ENCODE measurements at regions not wholly inside any gene's neighbourhood (a gene's known extent, or its start where the extent isn't known, plus 50 kb on each side); places are given as distances from the start of the nearest gene placed in this dataset.

DNA sequence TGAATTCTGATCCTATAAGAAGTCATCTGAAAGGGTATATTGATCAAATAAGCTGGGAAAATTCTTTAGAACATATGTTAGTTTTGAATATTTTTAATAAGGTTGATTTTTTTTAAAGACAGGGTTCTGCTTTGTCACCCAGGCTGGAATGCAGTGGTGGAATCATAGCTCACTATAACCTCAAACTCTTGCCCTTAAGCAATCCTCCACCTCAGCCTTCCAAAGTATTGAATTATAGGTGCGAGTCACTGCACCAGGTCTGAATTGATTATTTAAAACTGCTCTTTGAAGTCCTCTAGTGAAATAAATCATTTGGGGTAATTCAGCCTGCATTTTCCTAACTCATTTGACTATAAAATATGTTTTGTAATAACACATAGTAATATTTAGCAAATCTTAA is 812.3 kb downstream of the PDHA2 start:
- in situ Hi-C loops (cut with MboI; ENCODE audit: low sequenced_read_pairs, unreplicated experiment), result no loop called here
- no peak for DNase-seq (ENCODE audit: low spot score)
- TF ChIP-seq, protein P1, sequence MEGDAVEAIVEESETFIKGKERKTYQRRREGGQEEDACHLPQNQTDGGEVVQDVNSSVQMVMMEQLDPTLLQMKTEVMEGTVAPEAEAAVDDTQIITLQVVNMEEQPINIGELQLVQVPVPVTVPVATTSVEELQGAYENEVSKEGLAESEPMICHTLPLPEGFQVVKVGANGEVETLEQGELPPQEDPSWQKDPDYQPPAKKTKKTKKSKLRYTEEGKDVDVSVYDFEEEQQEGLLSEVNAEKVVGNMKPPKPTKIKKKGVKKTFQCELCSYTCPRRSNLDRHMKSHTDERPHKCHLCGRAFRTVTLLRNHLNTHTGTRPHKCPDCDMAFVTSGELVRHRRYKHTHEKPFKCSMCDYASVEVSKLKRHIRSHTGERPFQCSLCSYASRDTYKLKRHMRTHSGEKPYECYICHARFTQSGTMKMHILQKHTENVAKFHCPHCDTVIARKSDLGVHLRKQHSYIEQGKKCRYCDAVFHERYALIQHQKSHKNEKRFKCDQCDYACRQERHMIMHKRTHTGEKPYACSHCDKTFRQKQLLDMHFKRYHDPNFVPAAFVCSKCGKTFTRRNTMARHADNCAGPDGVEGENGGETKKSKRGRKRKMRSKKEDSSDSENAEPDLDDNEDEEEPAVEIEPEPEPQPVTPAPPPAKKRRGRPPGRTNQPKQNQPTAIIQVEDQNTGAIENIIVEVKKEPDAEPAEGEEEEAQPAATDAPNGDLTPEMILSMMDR (IDR thresholded peaks at IDR 0.05; ENCODE audit: borderline replicate concordance, control extremely low read depth, extremely low read depth, insufficient read depth, missing control alignments), result no peak

DNA sequence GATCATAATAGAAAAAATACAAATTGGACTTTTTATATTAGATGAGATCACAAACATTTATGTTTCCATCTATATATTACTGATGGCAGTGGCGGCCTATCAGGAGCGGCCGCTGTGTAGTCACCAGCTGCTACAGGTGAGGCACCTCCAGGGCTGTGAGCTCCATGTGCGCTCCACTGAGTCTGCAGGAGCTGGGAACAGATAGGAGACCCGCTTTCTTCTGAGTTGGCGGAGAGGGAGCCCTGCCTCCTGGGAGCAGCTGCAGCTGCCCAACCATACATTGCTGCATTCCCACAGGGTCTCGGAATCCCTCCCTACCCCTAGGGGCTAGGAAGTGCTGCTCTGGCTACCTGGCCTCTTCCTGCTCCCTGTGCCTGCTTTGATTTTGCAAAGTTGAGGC is 812.9 kb downstream of the PDHA2 start:
- in situ Hi-C loops (cut with MboI; ENCODE audit: low sequenced_read_pairs, unreplicated experiment), result no loop called here

DNA sequence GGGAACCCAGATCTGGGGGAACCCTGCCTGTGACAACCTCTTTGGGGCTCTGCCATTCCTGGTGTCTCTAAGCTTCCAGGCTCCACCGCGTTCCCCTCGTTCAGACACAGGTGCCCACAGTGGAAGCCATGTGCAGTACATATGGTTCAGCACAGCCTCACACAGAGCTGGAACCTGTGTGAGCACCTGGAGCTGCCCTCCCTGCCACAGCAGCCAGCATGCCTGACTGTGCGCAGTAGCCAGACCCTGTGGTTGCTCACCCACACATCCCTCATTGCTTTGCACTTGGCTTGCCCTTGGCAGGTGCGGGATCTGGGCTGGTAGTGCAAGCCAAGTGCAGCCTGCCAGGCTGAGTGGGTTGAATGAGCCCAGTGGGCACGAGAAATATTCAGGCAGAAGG is 814.2 kb downstream of the PDHA2 start:
- in situ Hi-C loops (cut with MboI; ENCODE audit: low sequenced_read_pairs, unreplicated experiment), result no loop called here
- TF ChIP-seq, protein P1 (IDR thresholded peaks at IDR 0.05; ENCODE audit: borderline replicate concordance, control extremely low read depth, extremely low read depth, insufficient read depth, missing control alignments), result no peak
- no peak for DNase-seq (ENCODE audit: low spot score)

More for the DNA sequence above, 812.9 kb downstream of the PDHA2 start:
- TF ChIP-seq, protein P1 (IDR thresholded peaks at IDR 0.05; ENCODE audit: borderline replicate concordance, control extremely low read depth, extremely low read depth, insufficient read depth, missing control alignments), result no peak
- DNase-seq (ENCODE audit: low spot score), result no peak

DNA sequence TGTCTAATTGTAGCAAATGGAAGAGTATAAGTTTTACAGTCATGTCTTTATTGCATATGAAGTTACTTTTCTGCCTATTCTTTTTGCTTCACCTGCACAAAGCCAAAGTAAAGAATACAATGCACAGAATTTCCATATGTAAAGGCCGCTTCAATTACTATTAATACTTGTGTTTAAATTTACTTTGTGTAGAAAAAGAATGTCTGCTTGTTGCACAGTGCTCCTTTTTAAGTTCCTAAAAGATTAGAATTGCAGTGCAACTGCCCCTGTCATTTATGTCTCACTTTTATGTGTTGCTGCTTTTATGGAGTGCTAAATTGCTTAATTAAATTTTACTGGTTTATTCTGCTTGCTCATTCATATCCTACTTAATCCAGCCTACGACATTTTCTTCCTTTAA is 830.5 kb downstream of the PDHA2 start:
- in situ Hi-C loops (cut with MboI; ENCODE audit: low sequenced_read_pairs, unreplicated experiment), result no loop called here
- TF ChIP-seq, protein P1 (IDR thresholded peaks at IDR 0.05; ENCODE audit: borderline replicate concordance, control extremely low read depth, extremely low read depth, insufficient read depth, missing control alignments), result no peak
- DNase-seq (ENCODE audit: low spot score), result no peak

DNA sequence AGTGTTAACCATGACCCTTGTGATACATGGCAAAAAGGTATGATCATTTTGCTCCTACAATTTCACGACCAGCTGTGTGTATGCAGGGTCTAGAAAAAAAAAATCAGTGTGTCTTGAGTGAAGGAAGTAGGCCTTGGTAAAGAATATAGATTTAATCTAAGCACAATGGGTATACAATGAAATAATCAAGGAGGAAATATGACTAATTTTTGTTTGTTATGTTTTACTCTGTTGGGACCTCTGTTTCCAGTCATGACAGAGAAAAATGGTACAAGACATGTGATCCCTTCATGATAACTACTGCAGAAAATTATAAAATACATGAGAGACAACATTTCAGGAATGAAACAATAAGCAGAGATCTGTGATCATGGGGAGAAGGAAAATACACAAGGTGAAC is 835.5 kb downstream of the PDHA2 start:
- in situ Hi-C loops (cut with MboI; ENCODE audit: low sequenced_read_pairs, unreplicated experiment), result no loop called here
- DNase-seq (ENCODE audit: low spot score), result no peak
- TF ChIP-seq, protein P1 (IDR thresholded peaks at IDR 0.05; ENCODE audit: borderline replicate concordance, control extremely low read depth, extremely low read depth, insufficient read depth, missing control alignments), result no peak

DNA sequence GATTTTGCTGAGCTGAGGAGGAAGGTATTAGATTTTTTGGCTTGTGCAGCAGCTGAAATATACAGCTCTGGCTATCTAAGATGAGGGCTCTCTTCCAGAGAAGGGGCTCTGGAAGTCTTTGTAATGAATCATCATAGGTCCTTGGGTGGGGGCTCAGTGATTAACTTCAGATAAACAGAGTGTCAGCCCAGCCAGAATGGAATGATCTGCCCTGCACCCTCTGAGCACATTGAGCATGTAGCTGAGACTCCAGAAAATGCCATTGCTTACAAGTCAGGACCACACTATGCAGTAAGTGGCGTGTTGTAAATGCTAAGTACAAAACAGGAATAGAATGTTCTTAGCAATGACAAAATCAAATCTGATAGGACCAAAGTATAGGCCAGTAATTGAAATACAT is 836.0 kb downstream of the PDHA2 start:
- TF ChIP-seq, protein P1 (IDR thresholded peaks at IDR 0.05; ENCODE audit: borderline replicate concordance, control extremely low read depth, extremely low read depth, insufficient read depth, missing control alignments), result no peak
- in situ Hi-C loops (cut with MboI; ENCODE audit: low sequenced_read_pairs, unreplicated experiment), result no loop called here
- no peak for DNase-seq (ENCODE audit: low spot score)

All from GM13976 (cell line).